Adrenal gland (tissue), 9 donors: ENCODE measurements at regions not wholly inside any gene's neighbourhood (a gene's known extent, or its start where the extent isn't known, plus 50 kb on each side); places are given as distances from the start of the nearest gene placed in this dataset.

Experiments
- DNase-seq, 7 donors: peaks; one replicate each; pipeline ENCODE4 v3.0.0-alpha.2; 2019 to 2020
- H3K27ac ChIP-seq, 5 donors: fragments of 200-600 bp; sonication (generic) in 4 of 5; 1 replicate in 3 of 5; 2 replicates in 2 of 5; pipeline versions ENCODE4 v1.5.1 to v1.8.0; 2016 to 2020; ENCODE audit warnings: mild to moderate bottlenecking in 1 of 5
- H3K27me3 ChIP-seq: fragments of 200-600 bp; 2 replicates; pipeline ENCODE4 v1.8.0; 2021
- H3K36me3 ChIP-seq, 2 donors: fragments of 200-600 bp; replicated peaks in 1 of 2; 1 replicate in 1 of 2; 2 replicates in 1 of 2; pipeline versions ENCODE4 v1.5.1 to v1.8.0; 2018 to 2022
- H3K4me1 ChIP-seq, 2 donors: fragments of 200-600 bp; replicated peaks in 1 of 2; 1 replicate in 1 of 2; 2 replicates in 1 of 2; pipeline versions ENCODE4 v1.5.1 to v1.8.0; 2018 to 2021
- H3K4me3 ChIP-seq, 4 donors: fragments of 200-600 bp; sonication (generic) in 3 of 4; one replicate each; pipeline ENCODE4 v1.5.1; 2016 to 2018
- H3K9me3 ChIP-seq, 3 donors: fragments of 200-600 bp; sonication (generic) in 1 of 3; replicated peaks in 1 of 3; 1 replicate in 2 of 3; 2 replicates in 1 of 3; pipeline versions ENCODE4 v1.5.1 to v1.8.0; 2016 to 2021
- CTCF ChIP-seq, 6 experiments: fragments of 450-650 bp in 4 of 6; fragments of 200-600 bp in 2 of 6; sonication (generic) in 1 of 6; IDR thresholded peaks; 1 replicate in 5 of 6; 2 replicates in 1 of 6; pipeline versions ENCODE4 v1.5.1 to v1.8.0; 2016 to 2021; ENCODE audit warnings: antibody characterized with exemption in 6 of 6, mild to moderate bottlenecking in 2 of 6, moderate library complexity in 1 of 6
- POLR2A ChIP-seq, 2 donors: fragments of 450-650 bp; IDR thresholded peaks; one replicate each; pipeline ENCODE4 v1.6.1; 2017; ENCODE audit warnings: antibody characterized with exemption in 2 of 2, mild to moderate bottlenecking in 2 of 2, moderate library complexity in 1 of 2
- WGBS, 4 donors: extraction: QIAGEN DNeasy Blood & Tissue Kit in 2 of 4; methylation state at CpG; one replicate each; pipeline versions ENCODE4 v1.1.5 to v1.1.7; 2013 to 2017; 5-methylcytosine and 5-hydroxymethylcytosine counted together
- intact Hi-C, 2 donors: fragments of 100-400 bp; cut with DNase I; formaldehyde crosslinking; loops; one replicate each; pipeline versions ENCODE4 v1.14.1 to v1.15.0; 2022 to 2023
- donor health status: healthy with polysubstance abuse.
- donor health status: Bipolar disorder and iron deficiency.
- donor health status: DM: yes; HTN: yes; CAD: no.
- donor health status: DM: no; HTN: no; CAD: no.
- donor health status: DM: no; HTN: no; CAD: no.

GRCh38 chr3:20424086-20424485, 238.1 kb upstream of the SGO1 start:
- no peaks in the 10 kb centered on the region for H3K27me3 ChIP-seq
- H3K36me3 ChIP-seq = no peaks in the 10 kb centered on the region
- intact Hi-C loops = no loop called here
- TF ChIP-seq POLR2A (IDR thresholded peaks at IDR 0.05) (no peak), CTCF (IDR thresholded peaks at IDR 0.05) (no peak)
- 77 to 88% (median 79%) methylated on average over 2 of the region's 2 CpGs for WGBS, 4 donors
- no peak overlapping the region for H3K4me3 ChIP-seq
- H3K9me3 ChIP-seq = no peaks in the 10 kb centered on the region
- no peak for DNase-seq
- H3K27ac ChIP-seq = no peak overlapping the region
- no peaks in the 10 kb centered on the region for H3K4me1 ChIP-seq

GRCh38 chr3:20422391-20422790, 236.4 kb upstream of the SGO1 start:
- intact Hi-C loops = no loop called here
- no peak for DNase-seq
- no peak overlapping the region for H3K4me3 ChIP-seq
- no peaks in the 10 kb centered on the region for H3K4me1 ChIP-seq
- no peak overlapping the region for H3K27ac ChIP-seq
- no peaks in the 10 kb centered on the region for H3K36me3 ChIP-seq
- no peaks in the 10 kb centered on the region for H3K9me3 ChIP-seq
- H3K27me3 ChIP-seq = no peaks in the 10 kb centered on the region
- 75 to 80% (median 78%) methylated on average over 2 of the region's 2 CpGs for WGBS, 4 donors
- TF ChIP-seq CTCF (IDR thresholded peaks at IDR 0.05) (no peak), POLR2A (IDR thresholded peaks at IDR 0.05) (no peak)

- no peak for DNase-seq
- Histone ChIP-seq H3K27ac (no peak overlapping the region), H3K4me1 (no peaks in the 10 kb centered on the region), H3K36me3 (no peaks in the 10 kb centered on the region), H3K27me3 (no peaks in the 10 kb centered on the region), H3K9me3 (no peaks in the 10 kb centered on the region), H3K4me3 (no peak overlapping the region)
- 72 to 77% (median 72%) methylated on average over 5 of the region's 5 CpGs for WGBS, 4 donors
- intact Hi-C loops = no loop called here
- TF ChIP-seq CTCF (IDR thresholded peaks at IDR 0.05) (no peak), POLR2A (IDR thresholded peaks at IDR 0.05) (no peak)
Observed at GRCh38 chr3:20417388-20418108, 231.5 kb upstream of the SGO1 start.

GRCh38 chr3:20406611-20407011, 220.6 kb upstream of the SGO1 start:
- no peaks in the 10 kb centered on the region for H3K27me3 ChIP-seq
- 63 to 71% (median 64%) methylated on average over 2 of the region's 2 CpGs for WGBS, 4 donors
- H3K9me3 ChIP-seq = no peaks in the 10 kb centered on the region
- no peak overlapping the region for H3K27ac ChIP-seq
- H3K36me3 ChIP-seq = no peaks in the 10 kb centered on the region
- H3K4me1 ChIP-seq = no peaks in the 10 kb centered on the region
- H3K4me3 ChIP-seq = no peak overlapping the region
- DNase-seq = no peak
- intact Hi-C loops = no loop called here
- no peak for TF ChIP-seq POLR2A (IDR thresholded peaks at IDR 0.05)
- no peak for TF ChIP-seq CTCF (IDR thresholded peaks at IDR 0.05)
